ENCODE measurements at regions not wholly inside any gene's neighbourhood (a gene's known extent, or its start where the extent isn't known, plus 50 kb on each side); places are given as distances from the start of the nearest gene placed in this dataset.

GRCh38 chr7:88610942-88611341, 148.6 kb upstream of the ZNF804B start:
- CTCF ChIA-PET: no interaction called here
- H3K36me3 Mint-ChIP-seq (ENCODE audit: insufficient read depth, unreplicated experiment): no peaks in the 10 kb centered on the region
- H3K4me3 Mint-ChIP-seq (ENCODE audit: unreplicated experiment): no peak overlapping the region
- peaks cover 55% of the 10 kb centered on the region for H3K27me3 Mint-ChIP-seq (ENCODE audit: insufficient read depth, unreplicated experiment)
- intact Hi-C loops (cut with micrococcal nuclease): no loop called here
- TF ChIP-seq CTCF (IDR thresholded peaks at IDR 0.05; ENCODE audit: unreplicated experiment): no peak
- no TSS peak for BruUV-seq (replicated peaks)
- H3K9me3 Mint-ChIP-seq (ENCODE audit: unreplicated experiment): no peaks in the 10 kb centered on the region
- no peaks in the 10 kb centered on the region for H3K4me1 Mint-ChIP-seq (ENCODE audit: insufficient read depth, unreplicated experiment)
- POLR2A ChIA-PET: no interaction called here
- DNase-seq (ENCODE audit: unreplicated experiment): no peak
- H3K27ac Mint-ChIP-seq (ENCODE audit: low read depth, unreplicated experiment): no peak overlapping the region

GRCh38 chr7:88600695-88601094, 158.8 kb upstream of the ZNF804B start:
- CTCF ChIA-PET: no interaction called here
- DNase-seq (ENCODE audit: unreplicated experiment): no peak
- no TSS peak for BruUV-seq (replicated peaks)
- H3K4me3 Mint-ChIP-seq (ENCODE audit: unreplicated experiment): no peak overlapping the region
- H3K27ac Mint-ChIP-seq (ENCODE audit: low read depth, unreplicated experiment): no peak overlapping the region
- H3K36me3 Mint-ChIP-seq (ENCODE audit: insufficient read depth, unreplicated experiment): no peaks in the 10 kb centered on the region
- POLR2A ChIA-PET: no interaction called here
- H3K27me3 Mint-ChIP-seq (ENCODE audit: insufficient read depth, unreplicated experiment): peaks cover 48% of the 10 kb centered on the region
- no peaks in the 10 kb centered on the region for H3K9me3 Mint-ChIP-seq (ENCODE audit: unreplicated experiment)
- H3K4me1 Mint-ChIP-seq (ENCODE audit: insufficient read depth, unreplicated experiment): no peaks in the 10 kb centered on the region
- no peak for TF ChIP-seq CTCF (IDR thresholded peaks at IDR 0.05; ENCODE audit: unreplicated experiment)
- intact Hi-C loops (cut with micrococcal nuclease): no loop called here

DNA sequence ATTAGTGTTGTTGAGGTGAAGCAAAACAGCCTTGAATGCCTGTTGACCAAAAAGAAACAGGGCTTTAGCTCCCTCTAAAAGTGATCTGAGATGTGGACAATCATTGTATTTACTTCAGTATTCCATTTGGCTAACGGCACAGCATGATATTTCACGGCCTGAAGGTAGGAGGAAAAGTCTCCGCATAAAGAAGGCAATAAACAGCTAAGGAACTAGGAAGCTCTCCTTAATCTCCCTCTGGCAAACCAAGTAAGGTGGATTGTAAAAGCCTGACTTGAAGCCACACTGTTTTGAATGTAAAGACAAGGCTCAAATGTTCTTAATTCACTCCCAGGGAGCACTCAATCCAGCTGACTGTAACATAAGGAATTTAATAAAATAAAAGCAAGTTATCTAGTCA, 160.0 kb upstream of the ZNF804B start:
- Mint-ChIP-seq H3K9me3 (ENCODE audit: unreplicated experiment) (peaks cover 1% of the 10 kb centered on the region), H3K27ac (ENCODE audit: low read depth, unreplicated experiment) (no peak overlapping the region), H3K4me3 (ENCODE audit: unreplicated experiment) (no peak overlapping the region), H3K36me3 (ENCODE audit: insufficient read depth, unreplicated experiment) (no peaks in the 10 kb centered on the region), H3K27me3 (ENCODE audit: insufficient read depth, unreplicated experiment) (peaks cover 48% of the 10 kb centered on the region), H3K4me1 (ENCODE audit: insufficient read depth, unreplicated experiment) (no peaks in the 10 kb centered on the region)
- intact Hi-C loops (cut with micrococcal nuclease): no loop called here
- CTCF ChIA-PET: no interaction called here
- no TSS peak for BruUV-seq (replicated peaks)
- no peak for DNase-seq (ENCODE audit: unreplicated experiment)
- TF ChIP-seq CTCF (IDR thresholded peaks at IDR 0.05; ENCODE audit: unreplicated experiment): no peak
- POLR2A ChIA-PET: interaction anchor here (0.6 kb wide), 1 partner anchor 1042 kb away, joined by 6 read pairs; no protein-coding TSS in a partner anchor

DNA sequence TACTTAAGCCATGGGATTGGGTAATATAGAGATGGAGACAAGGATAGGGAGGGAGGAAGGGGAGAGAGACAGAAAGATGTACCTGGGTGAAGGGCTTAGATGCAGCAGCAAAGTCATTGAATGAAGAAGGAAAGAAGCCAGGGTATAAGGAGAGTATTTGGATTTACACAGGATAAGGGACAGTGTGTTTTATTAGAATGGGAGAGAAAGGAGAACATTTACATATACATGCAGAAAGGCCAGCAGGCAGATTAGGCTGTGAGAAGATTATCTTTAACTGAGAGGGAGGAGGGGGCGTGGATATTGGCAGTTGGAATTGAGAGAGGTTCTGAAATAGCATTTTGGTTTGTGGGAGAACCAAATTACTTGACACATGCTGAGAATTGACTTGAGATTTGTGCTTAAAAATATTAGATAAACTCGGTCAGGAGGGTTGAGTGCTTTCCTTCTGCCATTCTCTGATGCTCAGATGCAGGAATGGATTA, 161.5 kb upstream of the ZNF804B start:
- H3K27ac Mint-ChIP-seq (ENCODE audit: low read depth, unreplicated experiment): no peak overlapping the region
- CTCF ChIA-PET: no interaction called here

More for the DNA sequence above, 161.5 kb upstream of the ZNF804B start:
- no peaks in the 10 kb centered on the region for H3K4me1 Mint-ChIP-seq (ENCODE audit: insufficient read depth, unreplicated experiment)
- H3K9me3 Mint-ChIP-seq (ENCODE audit: unreplicated experiment): peaks cover 8% of the 10 kb centered on the region
- BruUV-seq (replicated peaks): no TSS peak
- no peaks in the 10 kb centered on the region for H3K36me3 Mint-ChIP-seq (ENCODE audit: insufficient read depth, unreplicated experiment)
- POLR2A ChIA-PET: no interaction called here
- no peak overlapping the region for H3K4me3 Mint-ChIP-seq (ENCODE audit: unreplicated experiment)
- no peak for TF ChIP-seq CTCF (IDR thresholded peaks at IDR 0.05; ENCODE audit: unreplicated experiment)
- no peak for DNase-seq (ENCODE audit: unreplicated experiment)
- intact Hi-C loops (cut with micrococcal nuclease): no loop called here
- H3K27me3 Mint-ChIP-seq (ENCODE audit: insufficient read depth, unreplicated experiment): peaks cover 57% of the 10 kb centered on the region
